GM12873 (cell line): ENCODE measurements at regions not wholly inside any gene's neighbourhood (a gene's known extent, or its start where the extent isn't known, plus 50 kb on each side); places are given as distances from the start of the nearest gene placed in this dataset.

Experiments
- TF ChIP-seq, protein P1 (sequence below): IDR thresholded peaks from 2 replicates; pipeline ENCODE4 v1.5.1; 2012; ENCODE audit warnings: low read depth, mild to moderate bottlenecking, moderate library complexity, low read length, control low read depth; ENCODE audit not compliant: insufficient read depth; ENCODE audit errors: missing control alignments

GRCh38 chr4:153076861-153077260 lies 127.4 kb upstream of the TRIM2 start:
- TF ChIP-seq, protein P1, sequence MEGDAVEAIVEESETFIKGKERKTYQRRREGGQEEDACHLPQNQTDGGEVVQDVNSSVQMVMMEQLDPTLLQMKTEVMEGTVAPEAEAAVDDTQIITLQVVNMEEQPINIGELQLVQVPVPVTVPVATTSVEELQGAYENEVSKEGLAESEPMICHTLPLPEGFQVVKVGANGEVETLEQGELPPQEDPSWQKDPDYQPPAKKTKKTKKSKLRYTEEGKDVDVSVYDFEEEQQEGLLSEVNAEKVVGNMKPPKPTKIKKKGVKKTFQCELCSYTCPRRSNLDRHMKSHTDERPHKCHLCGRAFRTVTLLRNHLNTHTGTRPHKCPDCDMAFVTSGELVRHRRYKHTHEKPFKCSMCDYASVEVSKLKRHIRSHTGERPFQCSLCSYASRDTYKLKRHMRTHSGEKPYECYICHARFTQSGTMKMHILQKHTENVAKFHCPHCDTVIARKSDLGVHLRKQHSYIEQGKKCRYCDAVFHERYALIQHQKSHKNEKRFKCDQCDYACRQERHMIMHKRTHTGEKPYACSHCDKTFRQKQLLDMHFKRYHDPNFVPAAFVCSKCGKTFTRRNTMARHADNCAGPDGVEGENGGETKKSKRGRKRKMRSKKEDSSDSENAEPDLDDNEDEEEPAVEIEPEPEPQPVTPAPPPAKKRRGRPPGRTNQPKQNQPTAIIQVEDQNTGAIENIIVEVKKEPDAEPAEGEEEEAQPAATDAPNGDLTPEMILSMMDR, result no peak

GRCh38 chr4:153079857-153080391 lies 124.3 kb upstream of the TRIM2 start:
- TF ChIP-seq, protein P1, result no peak

- TF ChIP-seq, protein P1, result no peak
Observed at GRCh38 chr4:153081006-153081580, 123.2 kb upstream of the TRIM2 start.

DNA sequence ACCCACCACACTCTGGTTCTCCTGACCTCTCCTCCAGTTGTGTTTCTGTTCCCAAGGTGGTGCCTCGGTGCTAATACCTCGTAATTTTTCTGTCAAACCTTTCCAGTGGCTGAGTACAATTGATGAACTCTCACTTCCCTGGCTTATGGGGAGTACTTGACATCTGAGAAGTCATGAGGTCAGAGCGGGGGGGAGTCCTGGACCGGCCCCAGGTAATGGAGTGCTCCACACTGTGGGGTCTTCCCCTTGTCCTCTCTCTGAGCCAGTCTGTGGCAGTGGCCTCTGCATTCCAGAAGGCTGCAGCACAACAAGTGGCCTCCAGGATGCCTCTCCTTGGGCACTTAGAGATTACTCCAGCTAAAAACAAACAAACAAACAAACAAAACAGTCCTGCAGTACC lies 122.5 kb upstream of the TRIM2 start:
- TF ChIP-seq, protein P1, result no peak

DNA sequence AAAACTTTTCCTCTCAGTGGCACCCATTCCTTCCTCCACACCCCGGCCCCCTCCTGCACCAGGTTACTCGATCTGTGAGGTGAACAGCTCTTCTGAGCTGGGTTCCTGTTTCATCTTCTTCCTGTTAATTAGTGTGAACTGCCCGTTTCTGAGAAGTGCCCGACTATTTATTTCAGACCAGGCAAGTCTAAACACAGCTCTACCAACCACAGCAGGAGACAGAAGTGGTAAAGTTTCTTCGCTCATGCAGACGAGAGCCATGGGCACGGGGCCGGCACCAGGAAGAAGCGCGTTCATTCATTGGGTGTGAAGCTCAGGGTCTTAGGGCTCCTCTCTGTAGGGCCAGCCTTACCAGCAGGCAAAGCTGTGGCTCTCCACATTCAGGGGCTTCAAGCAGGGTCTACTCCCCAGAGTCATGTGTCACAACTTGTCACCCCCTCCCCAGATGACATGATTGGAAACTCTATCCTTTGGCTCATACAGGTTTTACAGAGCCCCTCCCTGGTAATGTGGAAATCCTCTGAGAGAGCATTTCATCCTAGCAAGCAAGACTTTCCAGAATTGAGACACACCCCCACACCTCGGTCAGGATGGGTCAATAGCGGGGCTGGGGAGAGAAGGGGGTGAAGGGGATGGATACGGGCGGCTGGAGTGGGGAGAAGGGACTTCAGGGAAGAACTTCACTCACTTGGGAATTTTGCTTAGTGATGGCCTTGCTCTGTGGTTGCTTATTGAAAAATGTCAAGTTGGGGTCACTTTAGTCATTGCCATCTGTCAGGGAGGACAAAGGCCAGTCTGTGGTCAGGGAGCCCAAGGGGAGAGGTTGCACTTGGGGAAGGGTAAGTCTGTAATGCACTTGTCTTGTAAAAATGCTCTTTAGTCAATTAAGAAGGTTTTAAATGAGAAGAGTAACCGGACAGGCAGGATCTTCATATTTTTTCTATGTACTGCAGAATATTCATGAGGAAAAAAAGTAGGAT lies 121.6 kb upstream of the TRIM2 start:
- TF ChIP-seq, protein P1, result no peak

GRCh38 chr4:153083447-153083947 lies 120.7 kb upstream of the TRIM2 start:
- TF ChIP-seq, protein P1, result peak; percentile 73

GRCh38 chr4:153084224-153084979 lies 119.8 kb upstream of the TRIM2 start:
- TF ChIP-seq, protein P1, result no peak
